Neural crest cell (in vitro differentiated cells): ENCODE measurements at regions not wholly inside any gene's neighbourhood (a gene's known extent, or its start where the extent isn't known, plus 50 kb on each side); places are given as distances from the start of the nearest gene placed in this dataset.

Experiments used
- DNase-seq: peaks from one replicate; pipeline ENCODE4 v3.0.0; 2021; ENCODE audit warnings: low read depth, mixed read lengths, low spot score
- H3K27ac Mint-ChIP-seq: one replicate; pipeline ENCODE4 v1.8.0; 2021; ENCODE audit warnings: mild to moderate bottlenecking, mixed read lengths; ENCODE audit not compliant: unreplicated experiment
- H3K27me3 Mint-ChIP-seq: 2 replicates; pipeline ENCODE4 v1.8.0; 2021; ENCODE audit warnings: low read depth, mild to moderate bottlenecking, mixed read lengths
- H3K36me3 Mint-ChIP-seq: 2 replicates; pipeline ENCODE4 v1.8.0; 2021; ENCODE audit warnings: low read depth, mild to moderate bottlenecking, mixed read lengths
- H3K4me1 Mint-ChIP-seq: 2 replicates; pipeline ENCODE4 v1.8.0; 2021; ENCODE audit warnings: mixed read lengths
- H3K4me3 Mint-ChIP-seq: one replicate; pipeline ENCODE4 v1.8.0; 2021; ENCODE audit warnings: mild to moderate bottlenecking, mixed read lengths
- H3K9me3 Mint-ChIP-seq: 2 replicates; pipeline ENCODE4 v1.8.0; 2021; ENCODE audit warnings: mixed read lengths
- TF ChIP-seq, protein P1 (sequence below): fragments of 200-600 bp; sonication (generic); conservative IDR thresholded peaks from 2 replicates; pipeline ENCODE4 v1.5.0; 2021; ENCODE audit warnings: antibody characterized with exemption, mild to moderate bottlenecking

DNA sequence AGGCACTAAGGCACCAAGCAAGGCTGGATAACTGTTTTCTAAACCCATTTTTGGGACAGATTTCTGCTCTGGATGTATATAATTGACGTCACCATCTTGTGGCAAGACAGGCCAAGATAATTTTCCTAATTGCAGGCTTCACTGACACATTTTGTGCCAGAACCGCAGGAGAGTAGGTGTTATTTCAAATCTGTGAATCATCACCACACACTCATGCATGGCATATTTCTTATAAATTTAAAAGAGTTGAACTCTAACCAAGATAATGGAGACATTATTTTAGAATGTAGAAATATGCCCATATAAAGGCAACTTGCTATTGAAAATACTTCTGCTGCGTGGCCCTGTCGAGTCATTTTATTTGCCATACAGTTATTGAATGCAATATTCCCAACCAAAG is 68.3 kb upstream of the ACYP2 start:
- no peak for DNase-seq
- Mint-ChIP-seq H3K36me3 (peaks cover 4% of the 10 kb centered on the region), H3K27me3 (no peaks in the 10 kb centered on the region), H3K4me3 (no peak overlapping the region), H3K9me3 (peaks cover 7% of the 10 kb centered on the region), H3K4me1 (peaks cover 8% of the 10 kb centered on the region), H3K27ac (no peak overlapping the region)
- TF ChIP-seq, protein P1, sequence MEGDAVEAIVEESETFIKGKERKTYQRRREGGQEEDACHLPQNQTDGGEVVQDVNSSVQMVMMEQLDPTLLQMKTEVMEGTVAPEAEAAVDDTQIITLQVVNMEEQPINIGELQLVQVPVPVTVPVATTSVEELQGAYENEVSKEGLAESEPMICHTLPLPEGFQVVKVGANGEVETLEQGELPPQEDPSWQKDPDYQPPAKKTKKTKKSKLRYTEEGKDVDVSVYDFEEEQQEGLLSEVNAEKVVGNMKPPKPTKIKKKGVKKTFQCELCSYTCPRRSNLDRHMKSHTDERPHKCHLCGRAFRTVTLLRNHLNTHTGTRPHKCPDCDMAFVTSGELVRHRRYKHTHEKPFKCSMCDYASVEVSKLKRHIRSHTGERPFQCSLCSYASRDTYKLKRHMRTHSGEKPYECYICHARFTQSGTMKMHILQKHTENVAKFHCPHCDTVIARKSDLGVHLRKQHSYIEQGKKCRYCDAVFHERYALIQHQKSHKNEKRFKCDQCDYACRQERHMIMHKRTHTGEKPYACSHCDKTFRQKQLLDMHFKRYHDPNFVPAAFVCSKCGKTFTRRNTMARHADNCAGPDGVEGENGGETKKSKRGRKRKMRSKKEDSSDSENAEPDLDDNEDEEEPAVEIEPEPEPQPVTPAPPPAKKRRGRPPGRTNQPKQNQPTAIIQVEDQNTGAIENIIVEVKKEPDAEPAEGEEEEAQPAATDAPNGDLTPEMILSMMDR = no peak

DNA sequence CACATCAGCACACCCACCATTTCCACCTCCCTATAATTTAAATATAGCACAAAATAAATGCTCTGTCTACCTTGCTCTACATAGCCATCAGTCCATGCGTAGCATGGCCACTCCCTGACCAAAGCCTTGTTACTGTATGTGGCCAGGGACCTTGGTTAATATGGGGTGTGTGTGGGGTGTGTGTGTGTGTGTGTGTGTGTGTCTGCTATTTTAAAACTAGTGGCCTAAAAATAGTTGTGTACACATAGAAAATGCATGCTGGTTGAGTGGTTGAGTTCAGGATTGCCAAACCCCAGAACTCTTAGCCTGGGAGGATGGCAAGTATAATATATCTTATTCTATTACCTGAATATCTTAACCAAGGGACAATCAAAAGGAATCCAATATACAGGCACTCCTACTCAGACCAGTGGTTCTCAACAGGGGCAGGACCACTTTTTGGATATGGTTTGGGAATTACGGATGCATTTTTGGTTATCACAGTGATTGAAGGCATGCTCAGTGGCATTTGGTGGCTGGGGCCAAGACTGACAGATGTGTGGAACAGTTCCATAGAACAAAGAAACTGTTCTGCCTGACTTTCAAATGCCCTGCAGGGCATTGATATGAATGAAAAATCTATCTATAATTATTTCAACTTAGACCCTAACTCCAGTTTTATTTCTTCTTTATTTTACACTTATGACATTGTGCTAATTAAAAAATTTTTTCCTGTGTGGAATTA is 72.3 kb upstream of the PSME4 start:
- Mint-ChIP-seq H3K27ac (no peak overlapping the region), H3K9me3 (peaks cover 7% of the 10 kb centered on the region), H3K4me3 (no peak overlapping the region), H3K27me3 (no peaks in the 10 kb centered on the region), H3K36me3 (peaks cover 4% of the 10 kb centered on the region), H3K4me1 (peaks cover 8% of the 10 kb centered on the region)
- TF ChIP-seq, protein P1 = no peak
- DNase-seq = no peak

- H3K9me3 Mint-ChIP-seq = peaks cover 7% of the 10 kb centered on the region
- H3K27me3 Mint-ChIP-seq = no peaks in the 10 kb centered on the region
- no peak overlapping the region for H3K27ac Mint-ChIP-seq
- TF ChIP-seq, protein P1 = no peak
- peaks cover 8% of the 10 kb centered on the region for H3K4me1 Mint-ChIP-seq
- peaks cover 4% of the 10 kb centered on the region for H3K36me3 Mint-ChIP-seq
- H3K4me3 Mint-ChIP-seq = no peak overlapping the region
- no peak for DNase-seq
Observed at GRCh38 chr2:54042341-54042740, 71.5 kb upstream of the PSME4 start.

GRCh38 chr2:54041135-54041534 is 70.3 kb upstream of the PSME4 start:
- H3K4me1 Mint-ChIP-seq = peaks cover 8% of the 10 kb centered on the region

DNA sequence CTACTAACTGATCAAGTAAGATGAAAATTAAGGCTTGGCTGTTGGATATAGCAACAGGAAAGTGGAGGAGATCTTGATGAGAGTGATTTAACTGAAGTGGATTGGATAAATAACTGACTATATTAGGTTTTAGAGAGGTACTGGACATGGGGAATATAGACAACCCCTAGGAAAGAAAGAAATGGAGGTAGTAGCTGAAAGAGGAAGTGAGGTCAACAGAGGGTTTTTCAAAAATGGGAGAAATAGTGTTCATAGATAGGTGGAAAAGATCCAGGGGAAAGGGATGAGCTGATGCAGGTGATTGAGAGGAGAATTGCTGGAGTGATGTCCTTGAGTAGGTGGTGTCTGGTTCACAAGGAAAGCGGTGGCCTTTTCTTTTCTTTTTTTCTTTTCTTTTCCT is 69.9 kb upstream of the PSME4 start:
- H3K27ac Mint-ChIP-seq = no peak overlapping the region
- peaks cover 7% of the 10 kb centered on the region for H3K9me3 Mint-ChIP-seq
- no peak for DNase-seq
- H3K4me1 Mint-ChIP-seq = peaks cover 8% of the 10 kb centered on the region
- no peak overlapping the region for H3K4me3 Mint-ChIP-seq
- peaks cover 4% of the 10 kb centered on the region for H3K36me3 Mint-ChIP-seq
- TF ChIP-seq, protein P1 = no peak
- no peaks in the 10 kb centered on the region for H3K27me3 Mint-ChIP-seq

More at GRCh38 chr2:54041135-54041534, 70.3 kb upstream of the PSME4 start:
- H3K4me3 Mint-ChIP-seq = no peak overlapping the region
- no peak for DNase-seq
- TF ChIP-seq, protein P1 = no peak
- peaks cover 4% of the 10 kb centered on the region for H3K36me3 Mint-ChIP-seq
- H3K9me3 Mint-ChIP-seq = peaks cover 7% of the 10 kb centered on the region
- no peaks in the 10 kb centered on the region for H3K27me3 Mint-ChIP-seq
- no peak overlapping the region for H3K27ac Mint-ChIP-seq
